GM19467 (cell line): ENCODE measurements at regions not wholly inside any gene's neighbourhood (a gene's known extent, or its start where the extent isn't known, plus 50 kb on each side); places are given as distances from the start of the nearest gene placed in this dataset.

Experiments used
- ATAC-seq: cut with Tn5 transposase; IDR thresholded peaks from one replicate; pipeline ENCODE4 v1.9.1; 2021; ENCODE audit warnings: mild to moderate bottlenecking, moderate library complexity; ENCODE audit not compliant: unreplicated experiment

GRCh38 chr10:113285305-113285704 is 267.5 kb upstream of the HABP2 start:
- no peak for ATAC-seq

DNA sequence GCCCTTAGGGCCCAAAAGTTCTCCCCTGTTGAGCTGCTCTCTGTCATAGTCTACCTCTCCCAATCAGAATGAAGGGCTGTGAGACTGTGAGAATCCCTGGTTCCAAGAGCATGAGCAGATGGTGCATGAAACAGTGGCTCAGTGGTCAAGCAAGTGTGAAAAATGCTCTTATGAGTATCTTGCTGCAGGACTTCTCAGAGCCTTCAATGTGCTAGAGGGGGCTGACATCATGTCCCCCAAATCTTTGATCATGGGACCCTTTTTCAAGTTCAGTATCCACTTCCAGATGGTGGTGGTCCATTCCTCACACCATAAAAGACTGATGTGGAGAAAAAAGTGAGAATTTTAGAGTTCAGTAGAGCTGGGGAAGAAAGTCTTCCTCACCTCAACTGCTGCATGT is 265.3 kb upstream of the HABP2 start:
- no peak for ATAC-seq

- ATAC-seq: no peak
Observed at GRCh38 chr10:113290137-113290536, 262.7 kb upstream of the HABP2 start.

DNA sequence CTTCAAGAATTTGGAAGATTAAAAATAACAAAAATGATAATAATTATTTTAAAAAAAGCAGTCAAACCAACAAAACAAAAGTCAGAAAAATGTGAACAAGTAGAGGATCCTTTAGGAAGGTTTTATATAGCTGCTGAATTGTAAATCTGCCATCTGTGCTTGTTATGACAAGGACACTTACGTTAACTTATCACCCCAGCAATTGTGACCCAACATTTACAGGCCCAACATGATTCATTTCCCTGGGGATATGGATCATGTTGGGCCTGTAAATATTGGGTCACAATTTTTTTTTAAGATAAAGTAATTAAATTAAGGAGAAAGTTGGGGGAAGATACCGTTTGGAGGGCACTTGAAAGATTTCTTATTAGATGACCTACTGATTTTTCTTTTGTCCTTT is 261.4 kb upstream of the HABP2 start:
- no peak for ATAC-seq

DNA sequence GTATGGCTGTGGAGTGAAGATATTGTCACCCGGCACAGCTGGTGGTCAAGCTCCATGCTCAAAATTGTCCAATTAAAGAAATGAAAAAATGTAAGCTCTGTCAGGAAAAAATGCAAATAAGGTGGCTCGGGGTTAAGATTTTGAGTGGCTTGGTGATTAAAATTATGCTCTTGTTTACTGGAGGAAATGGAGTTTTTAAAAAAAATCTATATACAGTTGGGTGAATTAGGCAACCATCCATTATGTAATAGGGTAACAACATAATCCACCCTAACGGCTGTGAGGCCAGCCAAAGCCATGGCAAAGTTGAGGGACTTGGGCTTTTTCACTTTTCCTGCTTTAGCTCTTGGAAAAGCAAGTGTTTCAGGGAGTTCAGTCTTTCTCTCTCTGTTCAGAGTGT is 260.8 kb upstream of the HABP2 start:
- no peak for ATAC-seq

GRCh38 chr10:113292743-113293142 is 260.1 kb upstream of the HABP2 start:
- no peak for ATAC-seq

DNA sequence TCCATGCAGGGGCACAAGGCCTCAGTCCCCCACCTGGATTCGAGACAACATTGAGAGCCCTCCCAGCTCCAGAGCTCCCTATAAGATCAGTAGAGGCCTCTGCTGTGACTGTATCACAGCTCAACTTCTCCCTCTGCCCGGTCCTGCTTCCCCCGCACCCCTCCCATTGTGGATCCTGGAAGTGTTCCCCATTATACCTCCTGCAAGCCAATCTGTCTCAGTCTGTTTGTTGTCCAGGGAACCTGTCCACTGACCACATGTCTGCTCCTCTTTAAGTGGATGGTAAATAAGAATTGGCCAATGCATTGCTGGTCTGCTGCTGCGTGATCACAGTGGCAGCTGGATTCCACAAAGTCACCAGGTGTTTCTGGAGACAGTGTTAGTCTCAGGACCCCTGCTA is 259.7 kb upstream of the HABP2 start:
- ATAC-seq: no peak

DNA sequence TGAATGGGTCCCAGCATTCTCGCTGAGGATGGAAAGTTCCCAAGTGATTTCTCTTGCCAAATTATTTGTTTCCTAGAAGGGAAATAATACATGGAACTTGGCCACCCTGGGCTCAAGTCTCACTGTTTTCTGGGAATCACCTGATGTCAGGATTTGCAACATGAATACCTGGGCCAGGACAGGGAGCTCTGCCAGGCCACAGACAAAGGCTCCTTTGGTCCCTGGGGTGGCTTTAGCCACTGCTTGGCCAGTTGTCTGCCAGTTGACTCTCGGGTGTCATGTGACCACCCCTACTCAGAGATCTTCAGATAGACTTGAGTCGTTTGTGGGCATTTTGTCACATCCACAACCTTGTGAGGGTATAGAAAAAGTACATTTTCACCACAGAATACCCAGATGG is 258.0 kb upstream of the HABP2 start:
- no peak for ATAC-seq

GRCh38 chr10:113297226-113297625 is 255.6 kb upstream of the HABP2 start:
- ATAC-seq: no peak

DNA sequence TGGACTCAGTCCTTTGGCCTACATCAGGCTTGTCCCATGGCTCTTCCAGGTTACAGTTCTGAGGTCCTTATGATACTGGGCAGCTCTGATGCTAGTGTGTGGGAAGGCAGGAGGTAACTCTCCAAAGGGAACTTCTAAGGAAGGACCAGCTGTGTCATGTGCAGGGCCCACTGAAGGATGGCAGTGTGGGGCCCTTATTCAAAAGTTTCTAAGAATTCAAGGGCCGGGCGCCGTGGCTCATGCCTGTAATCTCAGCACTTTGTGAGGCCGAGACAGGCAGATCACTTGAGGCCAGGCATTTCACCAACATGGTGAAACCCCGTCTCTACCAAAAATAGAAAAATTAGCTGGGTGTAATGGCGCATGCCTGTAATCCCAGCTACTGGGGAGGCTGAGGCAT is 254.2 kb upstream of the HABP2 start:
- no peak for ATAC-seq

DNA sequence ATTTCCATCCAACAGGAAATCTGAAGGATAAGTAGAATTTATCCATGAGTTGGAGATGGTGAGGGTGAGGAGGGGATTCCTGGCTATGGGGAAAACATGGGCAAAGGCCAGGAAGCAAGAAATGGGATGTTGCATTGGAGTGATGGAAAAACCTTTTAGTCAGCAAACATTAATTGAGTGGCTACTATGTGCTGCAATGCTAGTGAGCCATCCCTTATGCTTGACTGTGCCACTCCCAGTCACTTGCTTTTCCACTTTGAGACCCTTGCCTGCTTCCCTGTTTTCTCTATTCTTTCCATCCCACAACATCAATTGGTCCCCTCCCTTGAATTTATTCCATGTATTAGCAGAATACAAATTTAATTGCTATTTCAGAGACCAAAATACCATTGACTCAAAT is 252.7 kb upstream of the HABP2 start:
- no peak for ATAC-seq

DNA sequence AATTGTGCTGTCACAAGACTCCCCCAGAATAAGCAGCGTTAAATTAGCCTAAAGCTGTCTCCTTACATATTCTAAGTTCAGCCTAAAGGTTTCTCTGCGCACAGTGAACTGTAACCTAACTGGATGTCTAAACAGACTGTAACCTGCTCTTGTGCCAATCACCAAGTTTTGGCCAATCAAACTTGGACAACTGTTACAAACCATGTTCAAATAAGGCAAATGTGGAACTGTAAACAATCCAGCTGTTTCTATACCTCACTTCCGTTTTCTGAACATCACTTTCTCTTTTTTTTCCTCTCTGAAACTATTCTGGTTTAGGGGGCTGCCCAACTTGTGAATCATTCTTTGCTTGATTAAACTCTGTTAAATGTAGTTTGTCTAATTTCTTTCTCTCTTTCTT is 252.2 kb upstream of the HABP2 start:
- ATAC-seq: no peak

DNA sequence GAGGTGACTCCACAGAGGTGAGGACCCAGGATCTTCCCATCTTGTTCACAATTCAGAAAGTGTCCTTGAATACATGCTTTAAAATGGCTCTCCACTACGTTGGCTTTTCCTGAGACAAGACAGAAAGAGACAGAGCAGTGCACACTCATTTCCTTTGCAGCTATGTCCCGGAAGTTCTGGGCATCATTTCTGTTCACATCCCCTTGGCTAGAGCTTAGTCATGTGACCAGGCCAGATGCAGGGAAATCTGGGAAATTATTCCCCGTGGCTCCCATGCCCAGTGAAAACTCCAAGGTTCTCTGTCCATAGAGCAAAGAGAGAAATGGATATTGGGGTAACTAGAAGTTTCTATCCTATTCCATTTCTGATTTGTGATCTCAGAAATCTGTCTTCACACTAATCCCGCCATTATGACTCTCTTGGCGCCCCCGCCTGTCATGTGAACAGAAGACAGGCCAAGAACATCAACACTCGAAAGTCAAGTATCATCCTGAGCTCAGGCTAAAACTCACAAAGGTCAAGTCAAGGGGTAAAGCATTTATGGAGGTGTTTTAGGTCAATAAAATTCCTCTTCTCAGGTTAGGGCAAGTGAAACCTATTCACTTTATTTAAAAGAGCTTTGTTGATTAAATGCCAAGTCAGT is 251.4 kb upstream of the HABP2 start:
- no peak for ATAC-seq

DNA sequence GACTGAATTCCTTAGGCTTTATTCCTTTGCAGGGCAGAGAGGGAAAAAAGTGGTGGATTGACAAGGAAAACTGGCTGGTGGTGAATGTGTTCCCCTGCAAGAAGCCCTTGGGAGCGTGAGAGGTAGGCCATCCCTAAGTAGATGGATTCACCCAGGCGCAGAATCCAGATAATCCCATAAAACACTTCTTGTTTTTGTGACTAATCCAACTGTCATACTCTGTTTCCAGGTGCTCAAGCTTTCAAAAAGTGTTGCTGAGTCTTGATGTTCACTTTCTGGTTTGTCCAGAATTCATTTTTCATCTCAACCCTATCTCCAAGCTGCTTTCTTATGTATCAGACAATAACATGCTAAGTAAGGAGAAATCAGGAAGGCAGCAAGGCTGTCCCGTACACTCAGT is 250.8 kb upstream of the HABP2 start:
- no peak for ATAC-seq

DNA sequence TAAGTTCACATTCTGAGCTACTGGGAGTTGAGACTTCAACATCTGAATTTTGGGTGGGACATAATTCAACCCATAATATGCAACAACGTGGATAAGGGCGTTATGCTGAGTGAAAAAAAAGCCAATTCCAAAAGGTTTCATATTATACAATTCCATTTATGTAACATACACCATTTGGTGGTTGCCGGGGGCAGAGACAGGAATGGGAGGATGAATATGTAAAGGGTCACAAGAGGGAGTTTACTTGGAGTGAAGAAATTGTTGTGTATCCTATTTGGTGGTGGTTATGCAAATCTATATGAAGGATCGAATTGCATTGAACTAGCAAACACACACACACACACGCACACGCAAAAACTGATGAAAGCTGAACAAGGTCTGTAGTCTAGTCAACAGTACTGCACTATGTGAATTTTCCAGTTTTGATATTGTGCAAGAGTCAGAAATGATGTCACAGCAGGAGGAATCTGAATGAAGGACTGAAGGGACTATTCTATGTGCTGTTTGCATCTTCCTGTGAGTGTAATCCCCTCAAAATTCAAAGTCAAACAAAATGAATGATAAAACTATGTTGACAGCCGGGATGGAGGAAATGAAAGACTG is 249.2 kb upstream of the HABP2 start:
- no peak for ATAC-seq

DNA sequence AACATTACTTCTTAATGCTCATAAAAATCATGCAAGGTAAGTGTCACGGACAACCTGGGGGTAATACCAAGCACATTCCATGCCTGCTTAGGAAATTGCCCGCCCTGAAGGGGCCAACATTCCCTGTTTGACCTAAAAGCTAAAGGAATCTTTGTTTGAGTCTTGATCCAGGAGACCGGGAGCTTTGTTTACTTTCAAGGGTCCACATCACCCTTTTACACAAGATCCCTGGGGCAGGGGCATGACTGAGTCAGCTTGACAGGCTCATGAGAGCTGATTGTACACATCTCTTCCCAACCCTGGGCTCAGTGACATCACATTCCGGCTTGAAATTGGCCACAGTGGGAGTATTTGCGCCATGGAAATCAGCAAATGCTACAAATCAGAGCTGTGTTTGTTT is 248.1 kb upstream of the HABP2 start:
- no peak for ATAC-seq

GRCh38 chr10:113305871-113306270 is 247.0 kb upstream of the HABP2 start:
- ATAC-seq: no peak

DNA sequence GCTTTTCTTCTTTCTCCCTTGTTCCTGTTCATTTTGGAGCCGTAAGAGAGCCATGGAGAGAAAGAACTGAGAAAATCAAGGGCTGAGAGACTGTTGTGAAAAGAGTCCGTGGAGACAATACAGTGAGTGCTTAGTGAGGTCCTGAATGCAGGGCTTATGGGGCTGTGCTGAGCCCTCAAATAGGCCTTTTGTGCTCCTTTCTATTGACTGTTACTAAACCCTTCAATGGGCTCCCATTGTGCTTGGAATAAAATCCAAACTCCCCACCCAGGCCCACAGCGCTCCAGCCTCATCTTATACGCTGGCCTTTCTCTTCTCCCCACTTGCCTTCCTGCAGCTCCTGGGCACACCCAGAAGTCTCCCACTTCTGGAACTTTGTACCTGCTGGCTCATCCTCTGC is 243.1 kb upstream of the HABP2 start:
- ATAC-seq: no peak

- ATAC-seq: no peak
Observed at GRCh38 chr10:113310347-113310746, 242.5 kb upstream of the HABP2 start.

DNA sequence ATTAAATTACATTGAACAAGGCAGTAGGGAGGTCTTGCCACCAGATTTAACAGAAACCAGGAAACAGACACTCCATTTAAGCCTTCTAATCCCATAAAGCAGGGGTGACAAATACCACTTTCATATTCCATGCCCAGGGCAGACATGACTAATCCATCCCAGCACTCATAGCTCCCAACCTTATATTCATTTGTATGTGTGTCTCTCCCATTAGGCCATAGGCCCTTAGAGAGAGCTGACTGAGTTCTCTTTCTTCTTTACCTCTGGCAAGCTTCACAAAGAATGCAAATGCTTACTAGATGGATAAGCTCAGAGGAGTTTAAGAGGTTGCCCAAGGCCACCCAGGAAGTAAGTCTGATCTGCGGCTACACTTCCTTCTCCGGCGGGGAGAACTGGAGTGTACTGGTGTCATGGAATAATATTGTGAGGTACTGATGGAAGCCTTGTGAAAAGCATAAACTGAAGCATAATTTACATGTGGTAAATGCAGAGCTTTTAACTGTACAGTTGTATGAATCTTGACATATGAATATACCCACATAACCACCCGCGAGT is 239.7 kb upstream of the HABP2 start:
- ATAC-seq: no peak

DNA sequence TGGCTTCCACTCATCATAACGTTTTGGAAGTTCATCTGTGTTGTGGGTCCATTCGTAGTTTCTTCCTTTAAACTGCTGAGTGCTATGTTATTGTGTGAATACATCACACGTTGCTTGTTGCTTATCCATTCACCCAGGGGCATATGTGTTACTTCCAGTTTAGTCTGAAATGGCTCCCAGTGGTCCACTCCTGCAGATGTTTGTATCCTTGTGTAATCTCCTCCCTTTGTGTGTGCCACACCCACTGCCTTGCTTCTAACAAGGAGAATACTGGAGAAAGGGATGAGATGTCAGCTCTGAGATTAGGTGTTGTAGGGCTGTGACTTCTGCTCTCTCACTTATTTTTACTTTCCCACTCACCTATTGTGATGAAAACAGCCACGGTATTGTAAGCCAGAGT is 239.1 kb upstream of the HABP2 start:
- ATAC-seq: no peak

- ATAC-seq: no peak
Observed at GRCh38 chr10:113316506-113316905, 236.3 kb upstream of the HABP2 start.

GRCh38 chr10:113317489-113317888 is 235.4 kb upstream of the HABP2 start:
- ATAC-seq: no peak
